Muscle of leg (tissue), 3 donors: ENCODE measurements at regions not wholly inside any gene's neighbourhood (a gene's known extent, or its start where the extent isn't known, plus 50 kb on each side); places are given as distances from the start of the nearest gene placed in this dataset.

Source experiments
- DNase-seq: peaks from one replicate; pipeline ENCODE4 v3.0.0; 2013
- H3K27ac ChIP-seq: one replicate; pipeline ENCODE4 v1.5.1; 2013; ENCODE audit warnings: mild to moderate bottlenecking, low read length, control low read depth
- H3K27me3 ChIP-seq: one replicate; pipeline ENCODE4 v1.6.1; 2013; ENCODE audit warnings: low read length; ENCODE audit not compliant: control insufficient read depth, insufficient read depth
- H3K36me3 ChIP-seq: one replicate; pipeline ENCODE4 v1.6.1; 2013; ENCODE audit warnings: low read length; ENCODE audit not compliant: control insufficient read depth, insufficient read depth
- H3K4me1 ChIP-seq: one replicate; pipeline ENCODE4 v1.6.1; 2013; ENCODE audit warnings: low read length; ENCODE audit not compliant: control insufficient read depth, insufficient read depth
- H3K4me3 ChIP-seq: one replicate; pipeline ENCODE4 v1.5.1; 2013; ENCODE audit warnings: low read length, control low read depth
- H3K9me3 ChIP-seq: replicated peaks from 2 replicates; pipeline ENCODE4 v1.6.1; 2013; ENCODE audit warnings: low read depth, low read length; ENCODE audit not compliant: control insufficient read depth
- WGBS: methylation state at CpG from one replicate; pipeline ENCODE4 v1.1.5; 2013; ENCODE audit warnings: missing lambda C conversion rate; ENCODE audit not compliant: insufficient coverage; 5-methylcytosine and 5-hydroxymethylcytosine counted together

- DNase-seq = no peak
- H3K27me3 ChIP-seq = no peaks in the 10 kb centered on the region
- no peak overlapping the region for H3K4me3 ChIP-seq
- peaks cover 3% of the 10 kb centered on the region for H3K9me3 ChIP-seq
- H3K36me3 ChIP-seq = no peaks in the 10 kb centered on the region
- H3K27ac ChIP-seq = no peak overlapping the region
- no CpG with 5 or more reads among the region's 1 CpG for WGBS
- H3K4me1 ChIP-seq = peaks cover 2% of the 10 kb centered on the region
Observed at GRCh38 chr18:56076723-56077122, 488.7 kb upstream of the TCF4 start.

- DNase-seq = no peak
- peaks cover 21% of the 10 kb centered on the region for H3K4me1 ChIP-seq
- H3K36me3 ChIP-seq = no peaks in the 10 kb centered on the region
- WGBS = no CpG with 5 or more reads among the region's 5 CpGs
- peak overlapping the region; percentile 85 for H3K27ac ChIP-seq
- H3K4me3 ChIP-seq = no peak overlapping the region
- H3K27me3 ChIP-seq = no peaks in the 10 kb centered on the region
- no peaks in the 10 kb centered on the region for H3K9me3 ChIP-seq
Observed at GRCh38 chr18:56068701-56069100, 480.7 kb upstream of the TCF4 start.

GRCh38 chr18:56067969-56068671 lies 480.1 kb upstream of the TCF4 start:
- Histone ChIP-seq H3K4me1 (peaks cover 21% of the 10 kb centered on the region), H3K9me3 (no peaks in the 10 kb centered on the region), H3K27me3 (no peaks in the 10 kb centered on the region), H3K27ac (peak overlapping the region; percentile 85), H3K36me3 (no peaks in the 10 kb centered on the region), H3K4me3 (no peak overlapping the region)
- WGBS = 49% methylated on average over 2 of the region's 2 CpGs
- DNase-seq = peak; percentile 94

GRCh38 chr18:56067214-56067894 lies 479.4 kb upstream of the TCF4 start:
- peak; percentile 92 for DNase-seq
- WGBS = no CpG with 5 or more reads among the region's 7 CpGs
- Histone ChIP-seq H3K27ac (peak overlapping the region; percentile 85), H3K4me1 (peaks cover 21% of the 10 kb centered on the region), H3K9me3 (no peaks in the 10 kb centered on the region), H3K36me3 (no peaks in the 10 kb centered on the region), H3K4me3 (no peak overlapping the region), H3K27me3 (no peaks in the 10 kb centered on the region)

GRCh38 chr18:56066524-56067213 lies 478.7 kb upstream of the TCF4 start:
- peak overlapping the region; percentile 85 for H3K27ac ChIP-seq
- DNase-seq = peak; percentile 81
- WGBS = no CpG with 5 or more reads among the region's 2 CpGs

GRCh38 chr18:56065086-56065485 lies 477.1 kb upstream of the TCF4 start:
- Histone ChIP-seq H3K27me3 (no peaks in the 10 kb centered on the region), H3K9me3 (no peaks in the 10 kb centered on the region), H3K36me3 (no peaks in the 10 kb centered on the region), H3K4me1 (peaks cover 21% of the 10 kb centered on the region), H3K27ac (peak overlapping the region; percentile 23), H3K4me3 (no peak overlapping the region)
- DNase-seq = no peak
- no CpG with 5 or more reads among the region's 3 CpGs for WGBS

More at GRCh38 chr18:56066524-56067213, 478.7 kb upstream of the TCF4 start:
- no peaks in the 10 kb centered on the region for H3K27me3 ChIP-seq
- H3K9me3 ChIP-seq = no peaks in the 10 kb centered on the region
- H3K4me1 ChIP-seq = peaks cover 21% of the 10 kb centered on the region
- no peaks in the 10 kb centered on the region for H3K36me3 ChIP-seq
- no peak overlapping the region for H3K4me3 ChIP-seq

- Histone ChIP-seq H3K4me3 (no peak overlapping the region), H3K27me3 (no peaks in the 10 kb centered on the region), H3K4me1 (peaks cover 15% of the 10 kb centered on the region), H3K9me3 (no peaks in the 10 kb centered on the region), H3K27ac (no peak overlapping the region), H3K36me3 (no peaks in the 10 kb centered on the region)
- WGBS = no CpG with 5 or more reads among the region's 2 CpGs
- no peak for DNase-seq
Observed at GRCh38 chr18:56062931-56063330, 474.9 kb upstream of the TCF4 start.

GRCh38 chr18:56060967-56061541 lies 473.1 kb upstream of the TCF4 start:
- H3K4me1 ChIP-seq = peaks cover 5% of the 10 kb centered on the region
- H3K36me3 ChIP-seq = no peaks in the 10 kb centered on the region
- no peak for DNase-seq
- H3K27me3 ChIP-seq = no peaks in the 10 kb centered on the region
- H3K27ac ChIP-seq = no peak overlapping the region
- H3K9me3 ChIP-seq = no peaks in the 10 kb centered on the region
- no peak overlapping the region for H3K4me3 ChIP-seq
- WGBS = 50% methylated on average over 2 of the region's 2 CpGs

GRCh38 chr18:56052202-56052601 lies 464.2 kb upstream of the TCF4 start:
- DNase-seq = no peak
- Histone ChIP-seq H3K27ac (no peak overlapping the region), H3K9me3 (peaks cover 11% of the 10 kb centered on the region), H3K4me1 (no peaks in the 10 kb centered on the region), H3K36me3 (no peaks in the 10 kb centered on the region), H3K27me3 (no peaks in the 10 kb centered on the region), H3K4me3 (no peak overlapping the region)
- WGBS = no CpG with 5 or more reads among the region's 1 CpG

GRCh38 chr18:56044239-56044638 lies 456.2 kb upstream of the TCF4 start:
- H3K4me1 ChIP-seq = no peaks in the 10 kb centered on the region
- no peak overlapping the region for H3K4me3 ChIP-seq
- no peaks in the 10 kb centered on the region for H3K36me3 ChIP-seq
- H3K27me3 ChIP-seq = no peaks in the 10 kb centered on the region
- no peak for DNase-seq
- H3K27ac ChIP-seq = no peak overlapping the region
- H3K9me3 ChIP-seq = peaks cover 11% of the 10 kb centered on the region
- WGBS = 100% methylated on average over 1 of the region's 1 CpG
